Adrenal gland (tissue), 5 donors: ENCODE measurements at regions not wholly inside any gene's neighbourhood (a gene's known extent, or its start where the extent isn't known, plus 50 kb on each side); places are given as distances from the start of the nearest gene placed in this dataset.

Experiments used
- POLR2A ChIP-seq, 2 donors: fragments of 450-650 bp; IDR thresholded peaks; one replicate each; pipeline ENCODE4 v1.6.1; 2017; ENCODE audit warnings: antibody characterized with exemption in 2 of 2, mild to moderate bottlenecking in 2 of 2, moderate library complexity in 1 of 2
- TF ChIP-seq, protein P1 (sequence below), 6 experiments: fragments of 450-650 bp in 4 of 6; fragments of 200-600 bp in 2 of 6; sonication (generic) in 1 of 6; IDR thresholded peaks; 1 replicate in 5 of 6; 2 replicates in 1 of 6; pipeline versions ENCODE4 v1.5.1 to v1.8.0; 2016 to 2021; ENCODE audit warnings: antibody characterized with exemption in 6 of 6, mild to moderate bottlenecking in 2 of 6, moderate library complexity in 1 of 6
- donor health status: DM: no; HTN: no; CAD: no.

DNA sequence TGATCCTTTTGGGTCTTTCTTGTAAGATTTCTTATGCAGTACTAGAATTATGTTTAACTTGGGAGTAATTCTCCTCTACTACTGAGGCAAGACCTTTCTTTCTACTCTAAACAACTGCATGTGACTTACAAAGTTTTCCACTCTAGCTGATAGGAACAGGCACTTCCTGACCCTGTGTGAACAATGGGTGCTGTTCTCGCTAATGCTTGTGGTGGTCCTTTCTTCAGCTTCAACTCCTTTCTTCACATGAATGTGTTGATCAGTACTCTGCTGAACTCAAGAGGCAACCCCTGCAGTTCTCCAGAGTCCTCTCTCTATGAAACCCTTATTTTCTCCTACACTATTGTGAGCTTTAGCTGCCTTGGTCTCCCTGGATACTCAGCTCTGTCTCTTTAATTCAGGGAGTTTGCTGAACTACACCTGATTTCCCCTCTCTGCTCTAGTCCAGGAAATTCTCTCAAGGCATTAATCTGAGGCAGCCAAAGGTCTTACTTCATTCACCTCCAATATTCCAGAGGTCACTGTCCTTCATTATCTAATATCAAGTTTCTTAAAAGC is 484.6 kb upstream of the PIK3R1 start:
- TF ChIP-seq POLR2A (IDR thresholded peaks at IDR 0.05): no peak
- TF ChIP-seq, protein P1, sequence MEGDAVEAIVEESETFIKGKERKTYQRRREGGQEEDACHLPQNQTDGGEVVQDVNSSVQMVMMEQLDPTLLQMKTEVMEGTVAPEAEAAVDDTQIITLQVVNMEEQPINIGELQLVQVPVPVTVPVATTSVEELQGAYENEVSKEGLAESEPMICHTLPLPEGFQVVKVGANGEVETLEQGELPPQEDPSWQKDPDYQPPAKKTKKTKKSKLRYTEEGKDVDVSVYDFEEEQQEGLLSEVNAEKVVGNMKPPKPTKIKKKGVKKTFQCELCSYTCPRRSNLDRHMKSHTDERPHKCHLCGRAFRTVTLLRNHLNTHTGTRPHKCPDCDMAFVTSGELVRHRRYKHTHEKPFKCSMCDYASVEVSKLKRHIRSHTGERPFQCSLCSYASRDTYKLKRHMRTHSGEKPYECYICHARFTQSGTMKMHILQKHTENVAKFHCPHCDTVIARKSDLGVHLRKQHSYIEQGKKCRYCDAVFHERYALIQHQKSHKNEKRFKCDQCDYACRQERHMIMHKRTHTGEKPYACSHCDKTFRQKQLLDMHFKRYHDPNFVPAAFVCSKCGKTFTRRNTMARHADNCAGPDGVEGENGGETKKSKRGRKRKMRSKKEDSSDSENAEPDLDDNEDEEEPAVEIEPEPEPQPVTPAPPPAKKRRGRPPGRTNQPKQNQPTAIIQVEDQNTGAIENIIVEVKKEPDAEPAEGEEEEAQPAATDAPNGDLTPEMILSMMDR (IDR thresholded peaks at IDR 0.05): no peak
